Vagina (tissue), 2 donors: ENCODE measurements at regions not wholly inside any gene's neighbourhood (a gene's known extent, or its start where the extent isn't known, plus 50 kb on each side); places are given as distances from the start of the nearest gene placed in this dataset.

ENCODE experiments used
- POLR2A ChIP-seq, 2 donors: fragments of 450-650 bp; IDR thresholded peaks; one replicate each; pipeline ENCODE4 v1.6.1; 2017; ENCODE audit warnings: antibody characterized with exemption in 2 of 2, mild to moderate bottlenecking in 2 of 2, moderate library complexity in 2 of 2
- POLR2AphosphoS5 ChIP-seq, 2 donors: sonication (generic); formaldehyde crosslinking; IDR thresholded peaks; one replicate each; pipeline ENCODE4 v1.9.0; 2017; ENCODE audit warnings: antibody characterized with exemption in 2 of 2, mild to moderate bottlenecking in 2 of 2, low read depth in 1 of 2; ENCODE audit not compliant: insufficient read depth in 1 of 2
- TF ChIP-seq, protein P1 (sequence below), 3 experiments: fragments of 450-650 bp in 2 of 3; fragments of 200-600 bp in 1 of 3; sonication (generic) in 1 of 3; IDR thresholded peaks; one replicate each; pipeline ENCODE4 v1.5.1; 2017 to 2019; ENCODE audit warnings: antibody characterized with exemption in 3 of 3, mild to moderate bottlenecking in 2 of 3, moderate library complexity in 2 of 3

DNA sequence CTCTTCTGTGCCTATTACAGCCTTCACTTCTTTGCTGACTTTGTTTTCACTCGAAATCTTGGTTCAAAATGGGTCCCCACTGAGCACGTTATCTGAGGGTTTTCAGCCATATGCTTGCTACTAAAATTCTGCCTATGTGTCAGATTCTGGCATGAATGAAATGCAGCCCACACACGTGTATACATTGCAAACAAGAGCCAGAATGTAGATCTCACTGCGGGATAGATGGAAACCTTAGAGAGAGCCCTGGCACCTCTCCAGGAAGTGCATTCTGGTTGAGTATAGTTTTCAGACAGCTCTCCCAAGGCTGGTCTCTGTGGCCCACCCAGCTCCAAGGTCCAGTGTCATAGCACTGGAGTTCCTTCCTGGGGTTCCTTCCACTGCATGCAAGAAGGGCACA lies 234.7 kb upstream of the GJB5 start:
- TF ChIP-seq, protein P1, sequence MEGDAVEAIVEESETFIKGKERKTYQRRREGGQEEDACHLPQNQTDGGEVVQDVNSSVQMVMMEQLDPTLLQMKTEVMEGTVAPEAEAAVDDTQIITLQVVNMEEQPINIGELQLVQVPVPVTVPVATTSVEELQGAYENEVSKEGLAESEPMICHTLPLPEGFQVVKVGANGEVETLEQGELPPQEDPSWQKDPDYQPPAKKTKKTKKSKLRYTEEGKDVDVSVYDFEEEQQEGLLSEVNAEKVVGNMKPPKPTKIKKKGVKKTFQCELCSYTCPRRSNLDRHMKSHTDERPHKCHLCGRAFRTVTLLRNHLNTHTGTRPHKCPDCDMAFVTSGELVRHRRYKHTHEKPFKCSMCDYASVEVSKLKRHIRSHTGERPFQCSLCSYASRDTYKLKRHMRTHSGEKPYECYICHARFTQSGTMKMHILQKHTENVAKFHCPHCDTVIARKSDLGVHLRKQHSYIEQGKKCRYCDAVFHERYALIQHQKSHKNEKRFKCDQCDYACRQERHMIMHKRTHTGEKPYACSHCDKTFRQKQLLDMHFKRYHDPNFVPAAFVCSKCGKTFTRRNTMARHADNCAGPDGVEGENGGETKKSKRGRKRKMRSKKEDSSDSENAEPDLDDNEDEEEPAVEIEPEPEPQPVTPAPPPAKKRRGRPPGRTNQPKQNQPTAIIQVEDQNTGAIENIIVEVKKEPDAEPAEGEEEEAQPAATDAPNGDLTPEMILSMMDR (IDR thresholded peaks at IDR 0.05): no peak
- no peak for TF ChIP-seq POLR2AphosphoS5 (IDR thresholded peaks at IDR 0.05; ENCODE audit: insufficient read depth in 1 of 2, low read depth in 1 of 2)
- no peak for TF ChIP-seq POLR2A (IDR thresholded peaks at IDR 0.05)
